ENCODE measurements at regions not wholly inside any gene's neighbourhood (a gene's known extent, or its start where the extent isn't known, plus 50 kb on each side); places are given as distances from the start of the nearest gene placed in this dataset.

DNA sequence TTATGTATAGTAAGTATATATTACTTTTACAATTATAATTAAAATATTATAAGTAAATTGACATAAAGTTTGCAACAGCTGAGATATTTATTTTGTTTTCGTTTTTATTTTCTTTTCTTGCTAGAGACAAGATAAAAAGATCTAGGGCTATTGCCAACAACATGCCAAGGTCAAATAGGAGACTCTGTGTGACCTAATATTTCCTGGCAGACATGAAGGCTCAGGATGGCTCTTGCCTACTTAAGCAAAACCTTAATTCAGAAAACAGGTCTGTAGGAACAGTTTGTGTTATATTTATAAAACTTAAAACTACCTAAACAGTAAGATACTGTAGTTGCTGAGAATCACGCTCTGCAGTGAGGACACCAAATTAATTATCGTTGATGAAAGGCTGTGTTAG is 145.2 kb downstream of the RFC3 start:
- Histone ChIP-seq H3K9me3 (no peaks in the 10 kb centered on the region), H3K27me3 (replicated peaks; ENCODE audit: control insufficient read depth, insufficient read depth, low read length) (no peaks in the 10 kb centered on the region), H3K4me3 (ENCODE audit: low read depth, low read length) (no peak overlapping the region), H3K36me3 (ENCODE audit: control insufficient read depth, insufficient read depth, low read length) (no peaks in the 10 kb centered on the region), H3K4me1 (no peaks in the 10 kb centered on the region)
- H3K27me3 Mint-ChIP-seq (ENCODE audit: insufficient read depth, unreplicated experiment), result no peaks in the 10 kb centered on the region
- POLR2A ChIA-PET, result no interaction called here
- no peak overlapping the region for H3K4me3 Mint-ChIP-seq (ENCODE audit: unreplicated experiment)
- intact Hi-C loops (cut with micrococcal nuclease; ENCODE audit: unreplicated experiment), result no loop called here
- H3K27ac Mint-ChIP-seq (ENCODE audit: unreplicated experiment), result no peak overlapping the region
- DNase-seq, result no peak
- CTCF ChIA-PET, result no interaction called here
- H3K36me3 Mint-ChIP-seq (ENCODE audit: insufficient read depth, unreplicated experiment), result no peaks in the 10 kb centered on the region
- H3K9me3 Mint-ChIP-seq (ENCODE audit: unreplicated experiment), result peaks cover 16% of the 10 kb centered on the region
- no peaks in the 10 kb centered on the region for H3K4me1 Mint-ChIP-seq (ENCODE audit: low read depth, unreplicated experiment)
- no TSS peak for BruUV-seq (replicated peaks)
- TF ChIP-seq, protein P1, sequence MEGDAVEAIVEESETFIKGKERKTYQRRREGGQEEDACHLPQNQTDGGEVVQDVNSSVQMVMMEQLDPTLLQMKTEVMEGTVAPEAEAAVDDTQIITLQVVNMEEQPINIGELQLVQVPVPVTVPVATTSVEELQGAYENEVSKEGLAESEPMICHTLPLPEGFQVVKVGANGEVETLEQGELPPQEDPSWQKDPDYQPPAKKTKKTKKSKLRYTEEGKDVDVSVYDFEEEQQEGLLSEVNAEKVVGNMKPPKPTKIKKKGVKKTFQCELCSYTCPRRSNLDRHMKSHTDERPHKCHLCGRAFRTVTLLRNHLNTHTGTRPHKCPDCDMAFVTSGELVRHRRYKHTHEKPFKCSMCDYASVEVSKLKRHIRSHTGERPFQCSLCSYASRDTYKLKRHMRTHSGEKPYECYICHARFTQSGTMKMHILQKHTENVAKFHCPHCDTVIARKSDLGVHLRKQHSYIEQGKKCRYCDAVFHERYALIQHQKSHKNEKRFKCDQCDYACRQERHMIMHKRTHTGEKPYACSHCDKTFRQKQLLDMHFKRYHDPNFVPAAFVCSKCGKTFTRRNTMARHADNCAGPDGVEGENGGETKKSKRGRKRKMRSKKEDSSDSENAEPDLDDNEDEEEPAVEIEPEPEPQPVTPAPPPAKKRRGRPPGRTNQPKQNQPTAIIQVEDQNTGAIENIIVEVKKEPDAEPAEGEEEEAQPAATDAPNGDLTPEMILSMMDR (IDR thresholded peaks at IDR 0.05; ENCODE audit: insufficient read depth in 1 of 2, low read depth in 1 of 2, low read length in 1 of 2, severe bottlenecking in 1 of 2, unreplicated experiment in 1 of 2), result no peak

DNA sequence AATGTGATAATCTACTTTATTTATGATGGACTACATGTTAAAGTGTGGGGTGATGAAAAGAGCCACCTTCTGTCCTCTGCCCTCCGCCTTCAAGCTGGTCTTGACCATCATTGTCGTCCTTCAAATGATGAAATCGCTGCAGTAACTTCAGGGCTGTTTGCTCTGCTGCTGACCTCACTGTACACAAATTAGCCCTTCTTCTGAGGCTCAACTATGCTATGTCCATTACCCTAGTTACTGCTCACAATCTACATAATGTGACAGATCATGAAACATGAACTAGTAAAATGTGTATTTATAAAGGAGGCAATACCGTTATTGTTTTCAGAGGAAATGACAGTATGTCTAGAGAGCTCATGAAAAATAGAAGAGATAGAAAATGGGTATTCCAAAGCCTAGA is 145.9 kb downstream of the RFC3 start:
- CTCF ChIA-PET, result no interaction called here
- Mint-ChIP-seq H3K4me3 (ENCODE audit: unreplicated experiment) (no peak overlapping the region), H3K36me3 (ENCODE audit: insufficient read depth, unreplicated experiment) (no peaks in the 10 kb centered on the region), H3K27me3 (ENCODE audit: insufficient read depth, unreplicated experiment) (no peaks in the 10 kb centered on the region), H3K9me3 (ENCODE audit: unreplicated experiment) (peaks cover 16% of the 10 kb centered on the region), H3K4me1 (ENCODE audit: low read depth, unreplicated experiment) (no peaks in the 10 kb centered on the region), H3K27ac (ENCODE audit: unreplicated experiment) (no peak overlapping the region)
- no TSS peak for BruUV-seq (replicated peaks)
- POLR2A ChIA-PET, result no interaction called here
- no peaks in the 10 kb centered on the region for H3K9me3 ChIP-seq
- intact Hi-C loops (cut with micrococcal nuclease; ENCODE audit: unreplicated experiment), result no loop called here
- no peaks in the 10 kb centered on the region for H3K27me3 ChIP-seq (replicated peaks; ENCODE audit: control insufficient read depth, insufficient read depth, low read length)
- no peak for DNase-seq
- H3K4me1 ChIP-seq, result no peaks in the 10 kb centered on the region
- H3K4me3 ChIP-seq (ENCODE audit: low read depth, low read length), result no peak overlapping the region
- no peaks in the 10 kb centered on the region for H3K36me3 ChIP-seq (ENCODE audit: control insufficient read depth, insufficient read depth, low read length)
- TF ChIP-seq, protein P1 (IDR thresholded peaks at IDR 0.05; ENCODE audit: insufficient read depth in 1 of 2, low read depth in 1 of 2, low read length in 1 of 2, severe bottlenecking in 1 of 2, unreplicated experiment in 1 of 2), result no peak

DNA sequence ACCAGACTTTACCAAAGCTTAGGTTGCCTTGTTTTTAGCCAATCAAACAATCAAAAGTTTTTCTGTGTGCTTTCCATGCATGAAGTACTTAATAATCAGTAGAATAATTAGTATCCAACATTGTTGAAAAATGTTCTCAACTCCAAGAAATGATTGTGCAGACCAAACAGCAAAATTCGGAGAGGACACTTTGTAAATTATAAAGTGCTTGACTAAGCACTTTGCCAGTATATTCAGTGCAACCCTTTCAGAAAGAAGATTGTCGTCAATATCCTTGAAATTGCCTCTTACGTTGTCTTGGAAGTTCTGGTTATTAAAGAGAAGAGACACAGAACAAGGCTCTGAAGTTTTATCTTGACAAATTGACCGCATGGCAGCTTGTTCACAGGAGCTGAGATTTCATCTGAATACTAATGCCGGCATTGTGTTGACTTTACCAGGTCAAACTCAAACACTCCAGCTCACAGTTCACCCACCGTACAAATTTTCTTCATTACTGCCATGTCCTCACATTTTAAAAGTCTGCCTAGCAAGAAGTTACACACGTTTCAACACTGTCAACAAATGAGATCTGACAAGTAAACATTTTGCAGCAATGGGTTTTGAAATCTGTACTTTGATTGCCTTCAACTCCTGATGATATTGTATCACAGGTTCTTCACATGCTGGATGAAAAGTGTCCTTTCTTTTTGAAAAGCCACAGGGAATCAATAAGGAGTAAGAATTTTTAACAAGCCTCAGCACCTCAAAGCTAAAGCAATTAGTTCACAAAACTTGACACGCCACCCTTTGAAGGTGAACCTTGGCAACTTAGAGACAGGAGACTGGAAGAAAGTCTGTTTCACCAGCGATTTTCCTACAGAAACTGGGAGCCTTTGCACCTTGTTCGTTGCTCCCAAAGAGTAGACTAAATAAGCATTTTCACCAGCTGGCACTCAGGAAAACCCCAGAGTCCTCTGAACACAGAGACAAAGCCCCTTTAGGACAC is 150.9 kb downstream of the RFC3 start:
- Histone ChIP-seq H3K27me3 (replicated peaks; ENCODE audit: control insufficient read depth, insufficient read depth, low read length) (no peaks in the 10 kb centered on the region), H3K4me3 (ENCODE audit: low read depth, low read length) (no peak overlapping the region)
- H3K4me3 Mint-ChIP-seq (ENCODE audit: unreplicated experiment), result no peak overlapping the region

More for the DNA sequence above, 150.9 kb downstream of the RFC3 start:
- no peaks in the 10 kb centered on the region for H3K36me3 ChIP-seq (ENCODE audit: control insufficient read depth, insufficient read depth, low read length)
- intact Hi-C loops (cut with micrococcal nuclease; ENCODE audit: unreplicated experiment), result no loop called here
- H3K9me3 Mint-ChIP-seq (ENCODE audit: unreplicated experiment), result peaks cover 16% of the 10 kb centered on the region
- H3K9me3 ChIP-seq, result no peaks in the 10 kb centered on the region
- CTCF ChIA-PET, result no interaction called here
- DNase-seq, result no peak
- BruUV-seq (replicated peaks), result no TSS peak
- no peaks in the 10 kb centered on the region for H3K36me3 Mint-ChIP-seq (ENCODE audit: insufficient read depth, unreplicated experiment)
- H3K27me3 Mint-ChIP-seq (ENCODE audit: insufficient read depth, unreplicated experiment), result no peaks in the 10 kb centered on the region
- no peak overlapping the region for H3K27ac Mint-ChIP-seq (ENCODE audit: unreplicated experiment)
- no peaks in the 10 kb centered on the region for H3K4me1 Mint-ChIP-seq (ENCODE audit: low read depth, unreplicated experiment)
- no peaks in the 10 kb centered on the region for H3K4me1 ChIP-seq
- TF ChIP-seq, protein P1 (IDR thresholded peaks at IDR 0.05; ENCODE audit: insufficient read depth in 1 of 2, low read depth in 1 of 2, low read length in 1 of 2, severe bottlenecking in 1 of 2, unreplicated experiment in 1 of 2), result no peak
- POLR2A ChIA-PET, result interaction anchor here (0.8 kb wide), 1 partner anchor 151 kb away, joined by 6 read pairs; the partner anchor contains the start of gene RFC3

Measured in Caco-2 (cell line).